ENCODE measurements at regions not wholly inside any gene's neighbourhood (a gene's known extent, or its start where the extent isn't known, plus 50 kb on each side); places are given as distances from the start of the nearest gene placed in this dataset.

DNA sequence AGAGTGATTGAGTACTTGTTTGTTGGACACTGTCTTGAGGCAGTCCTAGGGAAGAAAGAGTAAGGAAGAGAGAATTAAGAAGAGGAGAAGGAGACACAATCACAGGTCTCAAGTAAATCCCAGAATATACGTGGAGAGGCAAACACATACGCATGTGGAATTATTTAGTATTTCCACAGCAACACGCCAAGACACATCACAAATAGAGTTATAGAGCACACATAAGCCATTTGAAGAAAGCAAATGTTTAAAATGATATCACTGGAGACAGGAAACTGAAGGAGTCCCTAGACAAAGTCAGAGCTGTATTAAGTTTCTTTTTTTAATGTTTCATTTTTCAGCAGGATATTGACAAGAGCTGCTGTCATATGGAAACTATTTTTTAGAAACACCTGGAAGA lies 206.1 kb upstream of the LRIG1 start:
- no peak overlapping the region for H2AFZ ChIP-seq (ENCODE audit: low read depth, low read length)
- no peak for FAIRE-seq
- no peaks in the 10 kb centered on the region for H4K20me1 ChIP-seq (replicated peaks; ENCODE audit: control insufficient read depth, extremely low read depth, insufficient read depth, low read length)
- intact Hi-C loops (cut with micrococcal nuclease) (no loop called here), dilution Hi-C loops (cut with MboI; ENCODE audit: extremely low pct_ligation_motif_present, low sequenced_read_pairs) (no loop called here)
- H3K27ac ChIP-seq (ENCODE audit: insufficient read depth, low read depth, low read length), result no peak overlapping the region
- BruUV-seq (replicated peaks), result no TSS peak
- ChIA-PET POLR2A (no interaction called here), CTCF (interaction anchor here (0.9 to 1.6 kb wide), 2 partner anchors 8 to 13 kb away, joined by 3 to 5 read pairs; no protein-coding TSS in a partner anchor)
- H3K9ac ChIP-seq (replicated peaks; ENCODE audit: extremely low read depth, insufficient read depth, low read length), result no peak overlapping the region
- H3K4me2 ChIP-seq (ENCODE audit: insufficient read depth, low read length), result no peak overlapping the region
- no peaks in the 10 kb centered on the region for H3K9me1 ChIP-seq (replicated peaks; ENCODE audit: control insufficient read depth, extremely low read depth, insufficient read depth, low read length)
- H3K79me2 ChIP-seq (ENCODE audit: control insufficient read depth, insufficient read depth, low read length), result no peaks in the 10 kb centered on the region
- TF ChIP-seq MAX (IDR thresholded peaks at IDR 0.05; ENCODE audit: insufficient read depth, insufficient read length) (no peak), EZH2 (IDR thresholded peaks at IDR 0.05; ENCODE audit: borderline replicate concordance, low read depth, low read length, severe bottlenecking) (no peak), FOS (IDR thresholded peaks at IDR 0.05; ENCODE audit: borderline replicate concordance, insufficient read depth, low read length) (no peak)
- TF ChIP-seq, protein P1, sequence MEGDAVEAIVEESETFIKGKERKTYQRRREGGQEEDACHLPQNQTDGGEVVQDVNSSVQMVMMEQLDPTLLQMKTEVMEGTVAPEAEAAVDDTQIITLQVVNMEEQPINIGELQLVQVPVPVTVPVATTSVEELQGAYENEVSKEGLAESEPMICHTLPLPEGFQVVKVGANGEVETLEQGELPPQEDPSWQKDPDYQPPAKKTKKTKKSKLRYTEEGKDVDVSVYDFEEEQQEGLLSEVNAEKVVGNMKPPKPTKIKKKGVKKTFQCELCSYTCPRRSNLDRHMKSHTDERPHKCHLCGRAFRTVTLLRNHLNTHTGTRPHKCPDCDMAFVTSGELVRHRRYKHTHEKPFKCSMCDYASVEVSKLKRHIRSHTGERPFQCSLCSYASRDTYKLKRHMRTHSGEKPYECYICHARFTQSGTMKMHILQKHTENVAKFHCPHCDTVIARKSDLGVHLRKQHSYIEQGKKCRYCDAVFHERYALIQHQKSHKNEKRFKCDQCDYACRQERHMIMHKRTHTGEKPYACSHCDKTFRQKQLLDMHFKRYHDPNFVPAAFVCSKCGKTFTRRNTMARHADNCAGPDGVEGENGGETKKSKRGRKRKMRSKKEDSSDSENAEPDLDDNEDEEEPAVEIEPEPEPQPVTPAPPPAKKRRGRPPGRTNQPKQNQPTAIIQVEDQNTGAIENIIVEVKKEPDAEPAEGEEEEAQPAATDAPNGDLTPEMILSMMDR (IDR thresholded peaks at IDR 0.05; ENCODE audit: extremely low read depth in 1 of 2, insufficient read depth in 1 of 2, low read depth in 1 of 2, low read length in 2 of 2), result no peak
- H3K4me3 ChIP-seq (replicated peaks in 1 of 3; ENCODE audit: insufficient read depth in 1 of 3, low read depth in 1 of 3, low read length in 3 of 3), result no peak overlapping the region
- no peaks in the 10 kb centered on the region for H3K9me3 ChIP-seq (replicated peaks; ENCODE audit: control insufficient read depth, insufficient read depth, low read length)
- DNase-seq (ENCODE audit: low read depth, low spot score), result no peak
- H3K4me1 ChIP-seq (ENCODE audit: control insufficient read depth, extremely low read depth, insufficient read depth, low read length), result no peaks in the 10 kb centered on the region
- peaks cover 0 to 3% of the 10 kb centered on the region in 2 experiments for H3K27me3 ChIP-seq (ENCODE audit: control insufficient read depth in 2 of 2, insufficient read depth in 2 of 2, low read length in 2 of 2)
- H3K36me3 ChIP-seq (ENCODE audit: control insufficient read depth in 2 of 2, extremely low read depth in 1 of 2, insufficient read depth in 2 of 2, low read length in 2 of 2), result no peaks in the 10 kb centered on the region

DNA sequence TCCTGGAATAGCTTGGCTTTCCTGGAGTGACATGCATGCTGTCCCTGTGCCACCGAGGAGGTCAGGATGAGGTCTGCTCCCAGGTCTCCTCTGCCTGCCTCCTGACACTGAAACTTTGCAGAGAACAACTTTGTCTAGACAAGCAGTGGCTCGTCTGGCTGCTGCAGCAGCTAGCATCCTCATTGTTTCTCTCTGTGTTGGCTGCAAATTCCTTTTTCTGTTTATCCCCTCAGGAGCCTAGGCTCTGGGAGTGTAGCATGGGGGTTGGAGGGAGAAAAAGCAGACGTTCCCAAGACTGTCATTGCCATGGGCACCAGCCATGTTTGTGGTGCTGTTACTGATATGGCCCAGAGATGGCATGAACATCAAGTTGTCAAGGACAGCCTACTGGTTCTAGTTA lies 208.7 kb upstream of the LRIG1 start:
- intact Hi-C loops (cut with micrococcal nuclease), result no loop called here
- no peaks in the 10 kb centered on the region for H3K36me3 ChIP-seq (ENCODE audit: control insufficient read depth in 2 of 2, extremely low read depth in 1 of 2, insufficient read depth in 2 of 2, low read length in 2 of 2)
- H4K20me1 ChIP-seq (replicated peaks; ENCODE audit: control insufficient read depth, extremely low read depth, insufficient read depth, low read length), result no peaks in the 10 kb centered on the region
- H3K9me1 ChIP-seq (replicated peaks; ENCODE audit: control insufficient read depth, extremely low read depth, insufficient read depth, low read length), result no peaks in the 10 kb centered on the region
- H3K4me1 ChIP-seq (ENCODE audit: control insufficient read depth, extremely low read depth, insufficient read depth, low read length), result no peaks in the 10 kb centered on the region
- no peak overlapping the region for H3K4me3 ChIP-seq (replicated peaks in 1 of 3; ENCODE audit: insufficient read depth in 1 of 3, low read depth in 1 of 3, low read length in 3 of 3)
- POLR2A ChIA-PET, result no interaction called here
- TF ChIP-seq GATA2 (IDR thresholded peaks at IDR 0.05; ENCODE audit: insufficient read depth, insufficient read length, low read depth, low read length) (no peak), EZH2 (IDR thresholded peaks at IDR 0.05; ENCODE audit: borderline replicate concordance, low read depth, low read length, severe bottlenecking) (no peak), POLR2A (IDR thresholded peaks at IDR 0.05; ENCODE audit: low read depth, low read length) (no peak), POLR2AphosphoS5 (IDR thresholded peaks at IDR 0.05; ENCODE audit: insufficient read depth, low read depth, low read length) (no peak), MAX (IDR thresholded peaks at IDR 0.05; ENCODE audit: insufficient read depth, insufficient read length) (no peak), JUN (IDR thresholded peaks at IDR 0.05; ENCODE audit: borderline replicate concordance, insufficient read depth, insufficient read length, low read depth) (no peak), MYC (IDR thresholded peaks at IDR 0.05; ENCODE audit: low read depth, low read length) (no peak), FOS (IDR thresholded peaks at IDR 0.05; ENCODE audit: borderline replicate concordance, insufficient read depth, low read length) (no peak)
- TF ChIP-seq, protein P1 (IDR thresholded peaks at IDR 0.05; ENCODE audit: extremely low read depth in 1 of 2, insufficient read depth in 1 of 2, low read depth in 1 of 2, low read length in 2 of 2), result no peak
- dilution Hi-C loops (cut with MboI; ENCODE audit: extremely low pct_ligation_motif_present, low sequenced_read_pairs), result no loop called here
- H2AFZ ChIP-seq (ENCODE audit: low read depth, low read length), result no peak overlapping the region
- H3K79me2 ChIP-seq (ENCODE audit: control insufficient read depth, insufficient read depth, low read length), result no peaks in the 10 kb centered on the region
- no peak for DNase-seq (ENCODE audit: low read depth, low spot score)
- H3K27ac ChIP-seq (ENCODE audit: insufficient read depth, low read depth, low read length), result no peak overlapping the region
- CTCF ChIA-PET, result interaction anchor here (1.2 kb wide), 1 partner anchor 113 kb away, joined by 3 read pairs; no protein-coding TSS in a partner anchor
- peaks cover 0 to 2% of the 10 kb centered on the region in 2 experiments for H3K27me3 ChIP-seq (ENCODE audit: control insufficient read depth in 2 of 2, insufficient read depth in 2 of 2, low read length in 2 of 2)
- H3K9ac ChIP-seq (replicated peaks; ENCODE audit: extremely low read depth, insufficient read depth, low read length), result no peak overlapping the region
- no peaks in the 10 kb centered on the region for H3K9me3 ChIP-seq (replicated peaks; ENCODE audit: control insufficient read depth, insufficient read depth, low read length)
- no peak overlapping the region for H3K4me2 ChIP-seq (ENCODE audit: insufficient read depth, low read length)
- FAIRE-seq, result no peak
- BruUV-seq (replicated peaks), result no TSS peak

All from endothelial cell of umbilical vein (primary cell).